Left lung (tissue), 4 donors: ENCODE measurements at regions not wholly inside any gene's neighbourhood (a gene's known extent, or its start where the extent isn't known, plus 50 kb on each side); places are given as distances from the start of the nearest gene placed in this dataset.

Source experiments
- ATAC-seq: fragments of 200-7000 bp; cut with Tn5 transposase; one replicate; pipeline ENCODE4 v1.9.1; 2020; ENCODE audit warnings: moderate library complexity
- DNase-seq, 4 donors: peaks; one replicate each; pipeline ENCODE4 v3.0.0-alpha.2; 2013 to 2020
- H3K27ac ChIP-seq, 2 donors: fragments of 200-600 bp; sonication (generic) in 1 of 2; one replicate each; pipeline versions ENCODE4 v1.5.0 to v1.8.0; 2020 to 2021
- H3K27me3 ChIP-seq, 2 donors: fragments of 200-600 bp; sonication (generic) in 1 of 2; one replicate each; pipeline versions ENCODE4 v1.5.0 to v1.8.0; 2020 to 2021
- H3K36me3 ChIP-seq, 2 donors: fragments of 200-600 bp; sonication (generic) in 1 of 2; one replicate each; pipeline versions ENCODE4 v1.5.0 to v1.8.0; 2020 to 2021
- H3K4me1 ChIP-seq, 2 donors: fragments of 200-600 bp; one replicate each; pipeline ENCODE4 v1.8.0; 2021
- H3K4me3 ChIP-seq, 2 donors: fragments of 200-600 bp; sonication (generic) in 1 of 2; one replicate each; pipeline versions ENCODE4 v1.5.0 to v1.8.0; 2020 to 2021; ENCODE audit warnings: mild to moderate bottlenecking in 1 of 2
- H3K9me3 ChIP-seq, 2 donors: fragments of 200-600 bp; sonication (generic) in 1 of 2; one replicate each; pipeline versions ENCODE4 v1.5.0 to v1.8.0; 2020 to 2021
- intact Hi-C, 2 donors: fragments of 100-400 bp; cut with DNase I; formaldehyde crosslinking; loops; one replicate each; pipeline versions ENCODE4 v1.11.2 to v1.14.2; 2022
- TF ChIP-seq, protein P1 (sequence below), 2 donors: fragments of 200-600 bp; sonication (generic) in 1 of 2; IDR thresholded peaks; one replicate each; pipeline versions ENCODE4 v1.5.0 to v1.8.0; 2021; ENCODE audit warnings: antibody characterized with exemption in 2 of 2
- donor health status: DM: no; HTN: yes; CAD: no.
- donor health status: DM: no; HTN: no; CAD: no.

DNA sequence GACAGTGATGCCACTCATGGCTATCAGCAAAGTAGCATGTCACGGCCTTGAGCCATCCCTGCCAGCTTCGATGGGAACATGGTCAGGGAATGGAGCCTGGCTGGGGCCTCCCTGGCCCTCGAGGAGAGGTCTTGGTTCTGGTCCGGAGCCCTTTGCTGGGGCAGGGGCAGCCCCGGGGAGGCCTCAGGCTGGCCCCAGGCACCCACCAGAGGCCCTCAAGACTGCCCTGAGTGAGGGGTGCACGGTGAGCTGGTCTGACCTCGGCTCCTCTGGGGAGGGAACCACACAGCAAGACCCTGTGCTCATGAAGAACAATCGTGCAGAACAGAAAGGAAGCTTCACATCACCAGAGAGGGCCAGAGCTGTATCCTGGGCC lies 75.2 kb upstream of the OTOS start:
- H3K27me3 ChIP-seq: no peaks in the 10 kb centered on the region
- H3K27ac ChIP-seq: no peak overlapping the region
- TF ChIP-seq, protein P1, sequence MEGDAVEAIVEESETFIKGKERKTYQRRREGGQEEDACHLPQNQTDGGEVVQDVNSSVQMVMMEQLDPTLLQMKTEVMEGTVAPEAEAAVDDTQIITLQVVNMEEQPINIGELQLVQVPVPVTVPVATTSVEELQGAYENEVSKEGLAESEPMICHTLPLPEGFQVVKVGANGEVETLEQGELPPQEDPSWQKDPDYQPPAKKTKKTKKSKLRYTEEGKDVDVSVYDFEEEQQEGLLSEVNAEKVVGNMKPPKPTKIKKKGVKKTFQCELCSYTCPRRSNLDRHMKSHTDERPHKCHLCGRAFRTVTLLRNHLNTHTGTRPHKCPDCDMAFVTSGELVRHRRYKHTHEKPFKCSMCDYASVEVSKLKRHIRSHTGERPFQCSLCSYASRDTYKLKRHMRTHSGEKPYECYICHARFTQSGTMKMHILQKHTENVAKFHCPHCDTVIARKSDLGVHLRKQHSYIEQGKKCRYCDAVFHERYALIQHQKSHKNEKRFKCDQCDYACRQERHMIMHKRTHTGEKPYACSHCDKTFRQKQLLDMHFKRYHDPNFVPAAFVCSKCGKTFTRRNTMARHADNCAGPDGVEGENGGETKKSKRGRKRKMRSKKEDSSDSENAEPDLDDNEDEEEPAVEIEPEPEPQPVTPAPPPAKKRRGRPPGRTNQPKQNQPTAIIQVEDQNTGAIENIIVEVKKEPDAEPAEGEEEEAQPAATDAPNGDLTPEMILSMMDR (IDR thresholded peaks at IDR 0.05): no peak
- no peaks in the 10 kb centered on the region for H3K4me1 ChIP-seq
- DNase-seq (peak in 1 of 4 donors; percentile 5), ATAC-seq (no peak)
- no peaks in the 10 kb centered on the region for H3K9me3 ChIP-seq
- intact Hi-C loops: no loop called here
- no peaks in the 10 kb centered on the region for H3K36me3 ChIP-seq
- no peak overlapping the region for H3K4me3 ChIP-seq

DNA sequence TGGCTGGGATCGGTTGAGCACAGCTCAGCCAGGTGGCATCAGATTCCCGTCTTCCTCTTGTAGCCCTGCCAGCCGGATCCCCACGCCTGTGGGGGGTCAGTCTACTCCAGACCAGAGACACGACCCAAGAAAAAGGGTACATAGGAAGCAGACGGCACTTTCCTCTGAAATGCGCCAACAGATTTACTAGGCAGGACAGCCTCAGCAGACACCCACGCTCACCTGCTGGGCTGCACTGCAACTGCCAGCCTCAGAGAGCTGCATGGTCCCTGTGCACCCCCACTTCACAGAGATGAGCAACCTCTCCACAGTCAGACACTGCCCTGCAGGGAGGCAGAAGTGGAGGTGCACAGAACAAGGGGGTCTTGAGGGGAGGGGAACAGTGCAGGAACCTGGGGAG lies 75.7 kb upstream of the OTOS start:
- TF ChIP-seq, protein P1 (IDR thresholded peaks at IDR 0.05): no peak
- no peak overlapping the region for H3K4me3 ChIP-seq
- H3K36me3 ChIP-seq: no peaks in the 10 kb centered on the region
- peak in 1 of 4 donors; percentile 6 for DNase-seq
- no peaks in the 10 kb centered on the region for H3K4me1 ChIP-seq
- no peak for ATAC-seq
- no peak overlapping the region for H3K27ac ChIP-seq
- intact Hi-C loops: no loop called here
- no peaks in the 10 kb centered on the region for H3K9me3 ChIP-seq
- no peaks in the 10 kb centered on the region for H3K27me3 ChIP-seq

DNA sequence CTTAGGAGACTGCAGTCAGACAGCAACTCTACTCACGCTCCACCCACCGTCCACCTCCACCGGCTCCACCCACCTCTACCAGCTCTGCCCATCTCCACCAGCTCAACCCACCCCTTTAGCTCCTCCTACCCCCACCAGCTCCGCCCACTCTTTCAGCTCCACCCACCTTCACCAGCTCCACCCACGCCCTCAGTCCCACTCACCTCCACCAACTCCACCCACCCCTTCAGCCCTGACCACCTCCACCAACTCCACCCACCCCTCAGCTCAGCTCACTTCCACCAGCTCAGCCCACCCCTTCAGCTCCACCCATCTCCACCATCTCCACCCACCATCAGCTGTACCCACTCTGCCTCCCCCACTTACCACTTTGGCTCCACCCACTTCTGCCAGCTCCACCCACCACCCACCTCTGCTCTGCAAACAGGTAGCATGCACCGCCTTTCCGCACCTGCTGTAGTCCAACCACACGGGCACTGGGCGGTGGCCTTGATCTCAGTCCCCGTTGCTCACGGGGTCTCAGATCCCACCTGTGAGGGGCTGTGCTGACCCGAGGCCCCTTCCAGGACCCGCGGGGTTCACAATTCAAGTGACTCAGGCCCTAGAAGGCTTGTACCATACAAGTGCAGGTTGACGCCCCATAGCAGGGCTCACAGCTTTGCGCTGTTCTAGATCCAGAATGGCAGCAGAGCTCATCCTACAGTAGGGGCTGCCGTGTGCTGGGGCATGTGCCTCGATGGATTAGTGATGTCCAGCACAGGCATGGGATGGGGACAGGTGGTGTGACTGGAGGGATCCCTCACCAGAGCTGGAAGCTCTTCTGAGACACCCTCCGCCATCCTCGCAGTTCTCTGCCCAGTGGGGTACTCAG lies 77.2 kb upstream of the OTOS start:
- no peak overlapping the region for H3K4me3 ChIP-seq
- no peaks in the 10 kb centered on the region for H3K9me3 ChIP-seq
- H3K27ac ChIP-seq: no peak overlapping the region
- ATAC-seq: no peak
- no peaks in the 10 kb centered on the region for H3K36me3 ChIP-seq
- intact Hi-C loops: no loop called here
- H3K4me1 ChIP-seq: no peaks in the 10 kb centered on the region
- TF ChIP-seq, protein P1 (IDR thresholded peaks at IDR 0.05): no peak
- H3K27me3 ChIP-seq: peaks cover 0 to 5% of the 10 kb centered on the region in 2 donors
- DNase-seq: peak in 1 of 4 donors; percentile 16

DNA sequence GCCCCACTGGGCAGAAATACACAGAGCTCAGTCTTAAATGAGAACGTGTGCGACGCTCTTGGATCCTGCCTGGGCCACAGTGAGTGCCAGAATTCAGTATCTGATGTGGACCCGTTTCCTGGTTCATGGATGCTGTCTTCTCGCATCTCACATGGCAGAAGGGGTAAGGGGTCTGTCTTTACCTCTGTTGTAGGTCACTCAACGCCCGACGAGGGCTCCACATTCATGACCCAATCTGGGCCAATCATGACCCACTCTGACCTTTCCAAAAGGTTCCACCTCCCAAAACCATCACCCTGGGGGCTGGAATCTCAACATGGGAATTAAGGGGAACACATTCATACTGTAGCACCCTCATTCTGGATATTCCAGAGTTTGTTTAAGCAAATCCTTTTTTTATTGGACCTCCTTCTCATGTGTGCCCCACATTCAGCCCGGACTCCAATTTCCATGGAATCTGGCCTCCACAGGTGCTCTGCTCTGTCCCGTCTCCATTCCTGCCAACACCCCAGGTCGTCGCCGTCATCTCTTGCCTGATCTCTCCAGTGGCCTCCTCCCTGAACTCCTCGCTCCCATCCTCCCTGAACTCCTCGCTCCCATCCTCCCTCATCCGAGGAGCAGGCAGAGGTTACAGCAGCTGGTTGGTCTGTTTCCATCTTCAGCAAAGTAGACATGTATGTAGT lies 78.9 kb upstream of the OTOS start:
- Histone ChIP-seq H3K4me3 (no peak overlapping the region), H3K9me3 (no peaks in the 10 kb centered on the region), H3K27me3 (peaks cover 0 to 20% of the 10 kb centered on the region in 2 donors), H3K4me1 (no peaks in the 10 kb centered on the region), H3K36me3 (no peaks in the 10 kb centered on the region), H3K27ac (no peak overlapping the region)
- DNase-seq: peak in 1 of 4 donors; percentile 15
- ATAC-seq: no peak
- TF ChIP-seq, protein P1 (IDR thresholded peaks at IDR 0.05): no peak
- intact Hi-C loops: no loop called here

DNA sequence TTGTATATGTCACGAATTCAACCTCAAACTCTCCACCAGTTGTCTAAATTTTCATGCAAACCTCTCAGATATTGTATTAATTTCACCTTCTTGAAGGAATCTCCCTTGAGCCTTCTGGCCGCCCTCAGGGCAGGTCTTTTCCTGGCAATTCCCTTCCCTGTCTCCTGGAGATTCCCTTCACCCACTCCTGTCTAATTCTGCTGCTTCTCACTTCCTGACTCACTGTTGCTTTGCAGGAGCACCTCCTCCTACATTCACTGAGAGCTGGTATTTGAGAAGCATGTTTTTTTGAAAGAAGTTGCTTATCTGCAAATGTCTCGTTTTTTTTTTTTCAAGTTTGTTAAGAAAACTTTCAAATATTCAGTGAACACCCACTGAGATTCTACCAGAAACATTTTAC lies 79.9 kb upstream of the OTOS start:
- intact Hi-C loops: no loop called here
- Histone ChIP-seq H3K36me3 (no peaks in the 10 kb centered on the region), H3K27ac (no peak overlapping the region), H3K4me3 (no peak overlapping the region), H3K9me3 (no peaks in the 10 kb centered on the region), H3K27me3 (peaks cover 0 to 29% of the 10 kb centered on the region in 2 donors), H3K4me1 (no peaks in the 10 kb centered on the region)
- TF ChIP-seq, protein P1 (IDR thresholded peaks at IDR 0.05): no peak
- ATAC-seq (peak; percentile 50), DNase-seq (peak in 1 of 4 donors; percentile 10)
